ENCODE measurements at regions not wholly inside any gene's neighbourhood (a gene's known extent, or its start where the extent isn't known, plus 50 kb on each side); places are given as distances from the start of the nearest gene placed in this dataset.

DNA sequence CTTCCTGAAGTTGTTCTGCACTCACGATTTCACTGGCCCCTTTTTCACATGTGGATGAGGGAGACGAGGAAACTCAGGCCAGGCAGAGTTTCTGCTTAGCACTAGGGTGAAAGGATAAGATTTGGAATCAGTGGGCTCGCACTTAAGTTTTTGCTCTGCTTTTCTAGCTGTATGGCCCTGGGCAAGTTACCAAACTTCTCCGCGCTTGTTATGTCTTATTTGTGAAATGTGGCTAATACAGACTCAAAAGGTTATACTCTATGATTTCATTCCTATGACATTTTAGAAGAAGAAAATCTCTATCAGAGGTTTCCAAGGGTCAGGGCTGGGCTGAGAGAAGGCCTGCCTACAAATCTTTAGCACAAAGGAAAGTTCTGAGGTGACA is 191.9 kb upstream of the LRIG1 start:
- no peak for TF ChIP-seq FOSL1 (IDR thresholded peaks at IDR 0.05; ENCODE audit: low read depth)
- TF ChIP-seq, protein P1, sequence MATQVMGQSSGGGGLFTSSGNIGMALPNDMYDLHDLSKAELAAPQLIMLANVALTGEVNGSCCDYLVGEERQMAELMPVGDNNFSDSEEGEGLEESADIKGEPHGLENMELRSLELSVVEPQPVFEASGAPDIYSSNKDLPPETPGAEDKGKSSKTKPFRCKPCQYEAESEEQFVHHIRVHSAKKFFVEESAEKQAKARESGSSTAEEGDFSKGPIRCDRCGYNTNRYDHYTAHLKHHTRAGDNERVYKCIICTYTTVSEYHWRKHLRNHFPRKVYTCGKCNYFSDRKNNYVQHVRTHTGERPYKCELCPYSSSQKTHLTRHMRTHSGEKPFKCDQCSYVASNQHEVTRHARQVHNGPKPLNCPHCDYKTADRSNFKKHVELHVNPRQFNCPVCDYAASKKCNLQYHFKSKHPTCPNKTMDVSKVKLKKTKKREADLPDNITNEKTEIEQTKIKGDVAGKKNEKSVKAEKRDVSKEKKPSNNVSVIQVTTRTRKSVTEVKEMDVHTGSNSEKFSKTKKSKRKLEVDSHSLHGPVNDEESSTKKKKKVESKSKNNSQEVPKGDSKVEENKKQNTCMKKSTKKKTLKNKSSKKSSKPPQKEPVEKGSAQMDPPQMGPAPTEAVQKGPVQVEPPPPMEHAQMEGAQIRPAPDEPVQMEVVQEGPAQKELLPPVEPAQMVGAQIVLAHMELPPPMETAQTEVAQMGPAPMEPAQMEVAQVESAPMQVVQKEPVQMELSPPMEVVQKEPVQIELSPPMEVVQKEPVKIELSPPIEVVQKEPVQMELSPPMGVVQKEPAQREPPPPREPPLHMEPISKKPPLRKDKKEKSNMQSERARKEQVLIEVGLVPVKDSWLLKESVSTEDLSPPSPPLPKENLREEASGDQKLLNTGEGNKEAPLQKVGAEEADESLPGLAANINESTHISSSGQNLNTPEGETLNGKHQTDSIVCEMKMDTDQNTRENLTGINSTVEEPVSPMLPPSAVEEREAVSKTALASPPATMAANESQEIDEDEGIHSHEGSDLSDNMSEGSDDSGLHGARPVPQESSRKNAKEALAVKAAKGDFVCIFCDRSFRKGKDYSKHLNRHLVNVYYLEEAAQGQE (IDR thresholded peaks at IDR 0.05; ENCODE audit: low read depth): no peak
- no peak for TF ChIP-seq CBX3 (IDR thresholded peaks at IDR 0.05; ENCODE audit: low read depth)
- no peak for TF ChIP-seq SIN3A (IDR thresholded peaks at IDR 0.05; ENCODE audit: low read depth)
- TF ChIP-seq, protein P2, sequence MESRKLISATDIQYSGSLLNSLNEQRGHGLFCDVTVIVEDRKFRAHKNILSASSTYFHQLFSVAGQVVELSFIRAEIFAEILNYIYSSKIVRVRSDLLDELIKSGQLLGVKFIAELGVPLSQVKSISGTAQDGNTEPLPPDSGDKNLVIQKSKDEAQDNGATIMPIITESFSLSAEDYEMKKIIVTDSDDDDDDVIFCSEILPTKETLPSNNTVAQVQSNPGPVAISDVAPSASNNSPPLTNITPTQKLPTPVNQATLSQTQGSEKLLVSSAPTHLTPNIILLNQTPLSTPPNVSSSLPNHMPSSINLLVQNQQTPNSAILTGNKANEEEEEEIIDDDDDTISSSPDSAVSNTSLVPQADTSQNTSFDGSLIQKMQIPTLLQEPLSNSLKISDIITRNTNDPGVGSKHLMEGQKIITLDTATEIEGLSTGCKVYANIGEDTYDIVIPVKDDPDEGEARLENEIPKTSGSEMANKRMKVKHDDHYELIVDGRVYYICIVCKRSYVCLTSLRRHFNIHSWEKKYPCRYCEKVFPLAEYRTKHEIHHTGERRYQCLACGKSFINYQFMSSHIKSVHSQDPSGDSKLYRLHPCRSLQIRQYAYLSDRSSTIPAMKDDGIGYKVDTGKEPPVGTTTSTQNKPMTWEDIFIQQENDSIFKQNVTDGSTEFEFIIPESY (IDR thresholded peaks at IDR 0.05; ENCODE audit: extremely low read depth, insufficient replicate concordance, low read length): no peak
- TF ChIP-seq ZNF274 (IDR thresholded peaks at IDR 0.05; ENCODE audit: low read depth, low read length): no peak
- no peak for TF ChIP-seq TCF7L2 (IDR thresholded peaks at IDR 0.05; ENCODE audit: borderline replicate concordance, extremely low read depth, insufficient read depth, insufficient read length)
- no peak for TF ChIP-seq SRF (IDR thresholded peaks at IDR 0.05; ENCODE audit: low read depth)
- no peak for TF ChIP-seq EZH2phosphoT487 (IDR thresholded peaks at IDR 0.05; ENCODE audit: borderline replicate concordance)
- TF ChIP-seq EGR1 (IDR thresholded peaks at IDR 0.05; ENCODE audit: low read depth): no peak
- TF ChIP-seq ZFX (IDR thresholded peaks at IDR 0.05): no peak
- TF ChIP-seq RAD21 (IDR thresholded peaks at IDR 0.05; ENCODE audit: low read depth): no peak
- TF ChIP-seq SP1 (IDR thresholded peaks at IDR 0.05; ENCODE audit: low read depth): no peak
- no peak for TF ChIP-seq MAX (IDR thresholded peaks at IDR 0.05)
- TF ChIP-seq POLR2AphosphoS5 (IDR thresholded peaks at IDR 0.05; ENCODE audit: low read depth, low read length): no peak
- Histone ChIP-seq H3K9ac (ENCODE audit: low read length) (no peak overlapping the region), H3K4me2 (ENCODE audit: low read length) (no peak overlapping the region), H2AFZ (ENCODE audit: low read depth, low read length, poor library complexity, severe bottlenecking) (no peak overlapping the region), H3K4me1 (ENCODE audit: control insufficient read depth in 1 of 2, insufficient read depth in 2 of 2, low read length in 2 of 2) (no peaks in the 10 kb centered on the region), H3K9me2 (ENCODE audit: insufficient read depth) (no peaks in the 10 kb centered on the region), H3K36me3 (ENCODE audit: control insufficient read depth in 1 of 2, insufficient read depth in 2 of 2, low read length in 2 of 2) (no peaks in the 10 kb centered on the region), H4K20me1 (ENCODE audit: insufficient read depth) (no peaks in the 10 kb centered on the region), H3K9me3 (ENCODE audit: control insufficient read depth in 1 of 2, insufficient read depth in 1 of 2, low read depth in 1 of 2, low read length in 2 of 2) (no peaks in the 10 kb centered on the region), H3K4me3 (replicated peaks in 1 of 2; ENCODE audit: low read depth in 1 of 2, low read length in 2 of 2) (no peak overlapping the region), H3K79me2 (ENCODE audit: insufficient read depth, low read length) (no peaks in the 10 kb centered on the region), H3K27me3 (ENCODE audit: insufficient read depth, low read length) (peaks cover 23% of the 10 kb centered on the region), H3K27ac (ENCODE audit: low read depth, low read length) (no peak overlapping the region)
- no TSS peak for BruUV-seq (replicated peaks)
- ChIA-PET CTCF (no interaction called here), POLR2A (no interaction called here), RAD21 (ENCODE audit: low non-redundant PET in 1 of 2, low total read pairs in 2 of 2, uncharacterized antibody in 2 of 2, unreplicated experiment in 2 of 2) (no interaction called here)
- intact Hi-C loops (cut with micrococcal nuclease): no loop called here
- no peak for ATAC-seq
- no peak for DNase-seq (ENCODE audit: low read depth, low spot score)

Data from HCT116 (cell line).